Effector memory CD4-positive, alpha-beta T cell (primary cell): ENCODE measurements at regions not wholly inside any gene's neighbourhood (a gene's known extent, or its start where the extent isn't known, plus 50 kb on each side); places are given as distances from the start of the nearest gene placed in this dataset.

ENCODE experiments used
- DNase-seq, 3 donors: peaks; one replicate each; pipeline ENCODE4 v3.0.0-alpha.2; 2020
- H3K27ac ChIP-seq: 2 replicates; pipeline ENCODE4 v1.7.0; 2013; ENCODE audit warnings: mild to moderate bottlenecking, low read length, moderate library complexity; ENCODE audit not compliant: insufficient read depth, poor library complexity, severe bottlenecking
- H3K27me3 ChIP-seq: replicated peaks from 2 replicates; pipeline ENCODE4 v1.7.0; 2013; ENCODE audit warnings: mild to moderate bottlenecking, low read length; ENCODE audit not compliant: insufficient read depth, control insufficient read depth, poor library complexity, severe bottlenecking
- H3K36me3 ChIP-seq: 2 replicates; pipeline ENCODE4 v1.7.0; 2013; ENCODE audit warnings: mild to moderate bottlenecking, low read length, moderate library complexity; ENCODE audit not compliant: control insufficient read depth, insufficient read depth
- H3K4me1 ChIP-seq: 2 replicates; pipeline ENCODE4 v1.7.0; 2013; ENCODE audit warnings: low read length, mild to moderate bottlenecking; ENCODE audit not compliant: control insufficient read depth, insufficient read depth, poor library complexity, severe bottlenecking
- H3K4me3 ChIP-seq: 2 replicates; pipeline ENCODE4 v1.7.0; 2013; ENCODE audit warnings: low read length, low read depth, mild to moderate bottlenecking; ENCODE audit not compliant: insufficient read depth, poor library complexity, severe bottlenecking
- H3K9me3 ChIP-seq: 2 replicates; pipeline ENCODE4 v1.7.0; 2013; ENCODE audit warnings: mild to moderate bottlenecking, low read length, moderate library complexity; ENCODE audit not compliant: control insufficient read depth

- no peaks in the 10 kb centered on the region for H3K27me3 ChIP-seq
- no peaks in the 10 kb centered on the region for H3K4me1 ChIP-seq
- DNase-seq, result no peak
- no peak overlapping the region for H3K4me3 ChIP-seq
- H3K27ac ChIP-seq, result no peak overlapping the region
- H3K36me3 ChIP-seq, result no peaks in the 10 kb centered on the region
- no peaks in the 10 kb centered on the region for H3K9me3 ChIP-seq
These were observed 1019.3 kb downstream of the NSUN3 start for GRCh38 chr3:95082191-95082590.

GRCh38 chr3:95084738-95085137, 1021.9 kb downstream of the NSUN3 start:
- no peaks in the 10 kb centered on the region for H3K36me3 ChIP-seq
- H3K27me3 ChIP-seq, result no peaks in the 10 kb centered on the region
- DNase-seq, result no peak
- H3K27ac ChIP-seq, result no peak overlapping the region
- no peak overlapping the region for H3K4me3 ChIP-seq
- H3K4me1 ChIP-seq, result no peaks in the 10 kb centered on the region
- H3K9me3 ChIP-seq, result no peaks in the 10 kb centered on the region

GRCh38 chr3:95088464-95088863, 1025.6 kb downstream of the NSUN3 start:
- H3K27ac ChIP-seq, result no peak overlapping the region
- DNase-seq, result no peak
- no peaks in the 10 kb centered on the region for H3K36me3 ChIP-seq
- no peaks in the 10 kb centered on the region for H3K9me3 ChIP-seq
- no peaks in the 10 kb centered on the region for H3K4me1 ChIP-seq
- H3K27me3 ChIP-seq, result no peaks in the 10 kb centered on the region
- no peak overlapping the region for H3K4me3 ChIP-seq

GRCh38 chr3:95097493-95097892, 1034.6 kb downstream of the NSUN3 start:
- no peaks in the 10 kb centered on the region for H3K27me3 ChIP-seq
- no peaks in the 10 kb centered on the region for H3K36me3 ChIP-seq

GRCh38 chr3:95120921-95121320, 1058.1 kb downstream of the NSUN3 start:
- no peak overlapping the region for H3K27ac ChIP-seq
- no peaks in the 10 kb centered on the region for H3K27me3 ChIP-seq
- DNase-seq, result no peak
- no peak overlapping the region for H3K4me3 ChIP-seq
- no peaks in the 10 kb centered on the region for H3K4me1 ChIP-seq
- no peaks in the 10 kb centered on the region for H3K9me3 ChIP-seq
- no peaks in the 10 kb centered on the region for H3K36me3 ChIP-seq

More at GRCh38 chr3:95097493-95097892, 1034.6 kb downstream of the NSUN3 start:
- no peak overlapping the region for H3K4me3 ChIP-seq
- no peak overlapping the region for H3K27ac ChIP-seq
- no peaks in the 10 kb centered on the region for H3K9me3 ChIP-seq
- H3K4me1 ChIP-seq, result no peaks in the 10 kb centered on the region
- no peak for DNase-seq

GRCh38 chr3:95123104-95123503, 1060.2 kb downstream of the NSUN3 start:
- Histone ChIP-seq H3K36me3 (no peaks in the 10 kb centered on the region), H3K4me1 (no peaks in the 10 kb centered on the region), H3K9me3 (no peaks in the 10 kb centered on the region)

GRCh38 chr3:95134693-95135413, 1072.0 kb downstream of the NSUN3 start:
- DNase-seq, result no peak
- Histone ChIP-seq H3K9me3 (no peaks in the 10 kb centered on the region), H3K27ac (no peak overlapping the region), H3K4me1 (no peaks in the 10 kb centered on the region), H3K36me3 (no peaks in the 10 kb centered on the region), H3K4me3 (no peak overlapping the region), H3K27me3 (no peaks in the 10 kb centered on the region)

More at GRCh38 chr3:95123104-95123503, 1060.2 kb downstream of the NSUN3 start:
- H3K27me3 ChIP-seq, result no peaks in the 10 kb centered on the region
- H3K27ac ChIP-seq, result no peak overlapping the region
- H3K4me3 ChIP-seq, result no peak overlapping the region
- DNase-seq, result no peak

- Histone ChIP-seq H3K9me3 (no peaks in the 10 kb centered on the region), H3K27ac (no peak overlapping the region), H3K27me3 (no peaks in the 10 kb centered on the region), H3K36me3 (no peaks in the 10 kb centered on the region), H3K4me3 (no peak overlapping the region), H3K4me1 (no peaks in the 10 kb centered on the region)
- DNase-seq, result no peak
These were observed 1085.2 kb downstream of the NSUN3 start for GRCh38 chr3:95148107-95148506.

GRCh38 chr3:95151590-95151989, 1088.7 kb downstream of the NSUN3 start:
- H3K36me3 ChIP-seq, result no peaks in the 10 kb centered on the region
- H3K4me1 ChIP-seq, result no peaks in the 10 kb centered on the region
- H3K27ac ChIP-seq, result no peak overlapping the region
- no peak for DNase-seq
- H3K4me3 ChIP-seq, result no peak overlapping the region
- H3K27me3 ChIP-seq, result no peaks in the 10 kb centered on the region
- H3K9me3 ChIP-seq, result no peaks in the 10 kb centered on the region

GRCh38 chr3:95154766-95155165, 1091.9 kb downstream of the NSUN3 start:
- H3K27ac ChIP-seq, result no peak overlapping the region
- H3K4me1 ChIP-seq, result no peaks in the 10 kb centered on the region
- no peak overlapping the region for H3K4me3 ChIP-seq
- H3K27me3 ChIP-seq, result no peaks in the 10 kb centered on the region
- no peaks in the 10 kb centered on the region for H3K9me3 ChIP-seq
- no peaks in the 10 kb centered on the region for H3K36me3 ChIP-seq
- no peak for DNase-seq
